ENCODE measurements at regions not wholly inside any gene's neighbourhood (a gene's known extent, or its start where the extent isn't known, plus 50 kb on each side); places are given as distances from the start of the nearest gene placed in this dataset.
"Not testable (repeated sequence)": the region's sequence is repeated elsewhere in the genome, so short reads cannot be mapped to it uniquely, and the experiment has no call there.

- no peak for DNase-seq (ENCODE audit: low spot score)
- no peak overlapping the region for H2AFZ ChIP-seq
- H3K27ac ChIP-seq: no peak overlapping the region
- H3K27me3 ChIP-seq: no peaks in the 10 kb centered on the region
- TF ChIP-seq EZH2phosphoT487 (IDR thresholded peaks at IDR 0.05; ENCODE audit: low read depth, severe bottlenecking, unreplicated experiment) (no peak), EZH2 (IDR thresholded peaks at IDR 0.05; ENCODE audit: borderline replicate concordance) (no peak), CTCF (IDR thresholded peaks at IDR 0.05; ENCODE audit: poor library complexity) (no peak)
- H3K9me3 ChIP-seq (ENCODE audit: low read depth): no peaks in the 10 kb centered on the region
- H4K20me1 ChIP-seq (ENCODE audit: insufficient read depth, poor library complexity, severe bottlenecking): no peaks in the 10 kb centered on the region
- H3K4me1 ChIP-seq (ENCODE audit: insufficient read depth): no peaks in the 10 kb centered on the region
- H3K4me2 ChIP-seq: no peak overlapping the region
- H3K4me3 ChIP-seq: no peak overlapping the region
- H3K9me2 ChIP-seq (replicated peaks; ENCODE audit: insufficient read depth): no peaks in the 10 kb centered on the region
- no peaks in the 10 kb centered on the region for H3K36me3 ChIP-seq (replicated peaks; ENCODE audit: insufficient read depth, low read depth)
- no peaks in the 10 kb centered on the region for H3K79me2 ChIP-seq
- WGBS (ENCODE audit: low lambda C conversion rate, missing lambda C conversion rate): 90% methylated on average over 4 of the region's 4 CpGs
These were observed 62.3 kb upstream of the SHLD1 start for GRCh38 chr20:5687884-5688283.

GRCh38 chr20:5686384-5687105, 63.7 kb upstream of the SHLD1 start:
- 93% methylated on average over 15 of the region's 15 CpGs for WGBS (ENCODE audit: low lambda C conversion rate, missing lambda C conversion rate)
- H3K27ac ChIP-seq: no peak overlapping the region
- H3K4me3 ChIP-seq: no peak overlapping the region
- no peaks in the 10 kb centered on the region for H3K79me2 ChIP-seq
- no peak for TF ChIP-seq EZH2 (IDR thresholded peaks at IDR 0.05; ENCODE audit: borderline replicate concordance)
- TF ChIP-seq CTCF (IDR thresholded peaks at IDR 0.05; ENCODE audit: poor library complexity): no peak
- TF ChIP-seq EZH2phosphoT487 (IDR thresholded peaks at IDR 0.05; ENCODE audit: low read depth, severe bottlenecking, unreplicated experiment): no peak
- H4K20me1 ChIP-seq (ENCODE audit: insufficient read depth, poor library complexity, severe bottlenecking): no peaks in the 10 kb centered on the region
- H3K4me2 ChIP-seq: no peak overlapping the region
- H3K9me3 ChIP-seq (ENCODE audit: low read depth): no peaks in the 10 kb centered on the region
- H3K9me2 ChIP-seq (replicated peaks; ENCODE audit: insufficient read depth): no peaks in the 10 kb centered on the region
- H2AFZ ChIP-seq: no peak overlapping the region
- no peaks in the 10 kb centered on the region for H3K27me3 ChIP-seq
- no peaks in the 10 kb centered on the region for H3K4me1 ChIP-seq (ENCODE audit: insufficient read depth)
- no peak for DNase-seq (ENCODE audit: low spot score)
- no peaks in the 10 kb centered on the region for H3K36me3 ChIP-seq (replicated peaks; ENCODE audit: insufficient read depth, low read depth)

- not testable (repeated sequence) for H3K9me2 ChIP-seq (replicated peaks; ENCODE audit: insufficient read depth); H3K27ac ChIP-seq; DNase-seq (ENCODE audit: low spot score); H3K4me2 ChIP-seq; H3K4me1 ChIP-seq (ENCODE audit: insufficient read depth); H4K20me1 ChIP-seq (ENCODE audit: insufficient read depth, poor library complexity, severe bottlenecking); H3K27me3 ChIP-seq; H3K36me3 ChIP-seq (replicated peaks; ENCODE audit: insufficient read depth, low read depth); H3K9me3 ChIP-seq (ENCODE audit: low read depth); H2AFZ ChIP-seq; H3K4me3 ChIP-seq; H3K79me2 ChIP-seq
- no CpG with 5 or more reads among the region's 2 CpGs for WGBS (ENCODE audit: low lambda C conversion rate, missing lambda C conversion rate)
These were observed 67.6 kb upstream of the SHLD1 start for GRCh38 chr20:5682556-5682955.

GRCh38 chr20:5680192-5680591, 69.4 kb upstream of the GPCPD1 start:
- Histone ChIP-seq H2AFZ (no peak overlapping the region), H3K4me1 (ENCODE audit: insufficient read depth) (no peaks in the 10 kb centered on the region), H3K79me2 (no peaks in the 10 kb centered on the region), H3K4me3 (no peak overlapping the region), H3K27ac (no peak overlapping the region), H3K9me2 (replicated peaks; ENCODE audit: insufficient read depth) (no peaks in the 10 kb centered on the region), H3K36me3 (replicated peaks; ENCODE audit: insufficient read depth, low read depth) (no peaks in the 10 kb centered on the region), H3K9me3 (ENCODE audit: low read depth) (no peaks in the 10 kb centered on the region), H3K4me2 (no peak overlapping the region), H3K27me3 (no peaks in the 10 kb centered on the region), H4K20me1 (ENCODE audit: insufficient read depth, poor library complexity, severe bottlenecking) (no peaks in the 10 kb centered on the region)
- DNase-seq (ENCODE audit: low spot score): no peak
- no peak for TF ChIP-seq CTCF (IDR thresholded peaks at IDR 0.05; ENCODE audit: poor library complexity)
- no peak for TF ChIP-seq EZH2 (IDR thresholded peaks at IDR 0.05; ENCODE audit: borderline replicate concordance)
